Stimulated activated CD4-positive, alpha-beta T cell treated with anti-CD3 and anti-CD28 coated beads, TNF-alpha, amount 100 ng/mL, for 24 hours (primary cell): ENCODE measurements at regions not wholly inside any gene's neighbourhood (a gene's known extent, or its start where the extent isn't known, plus 50 kb on each side); places are given as distances from the start of the nearest gene placed in this dataset.

Source experiments
- DNase-seq, 3 experiments: peaks; one replicate each; pipeline ENCODE4 v3.0.0-alpha.2; 2020; ENCODE audit warnings: low read depth in 3 of 3

GRCh38 chr6:170135821-170136471 lies 154.9 kb downstream of the DLL1 start:
- DNase-seq: no peak

- DNase-seq: no peak
Observed at GRCh38 chr6:170135461-170135820, 155.4 kb downstream of the DLL1 start.

GRCh38 chr6:170134471-170135440 lies 156.1 kb downstream of the DLL1 start:
- no peak for DNase-seq

GRCh38 chr6:170134031-170134470 lies 156.8 kb downstream of the DLL1 start:
- DNase-seq: no peak

DNA sequence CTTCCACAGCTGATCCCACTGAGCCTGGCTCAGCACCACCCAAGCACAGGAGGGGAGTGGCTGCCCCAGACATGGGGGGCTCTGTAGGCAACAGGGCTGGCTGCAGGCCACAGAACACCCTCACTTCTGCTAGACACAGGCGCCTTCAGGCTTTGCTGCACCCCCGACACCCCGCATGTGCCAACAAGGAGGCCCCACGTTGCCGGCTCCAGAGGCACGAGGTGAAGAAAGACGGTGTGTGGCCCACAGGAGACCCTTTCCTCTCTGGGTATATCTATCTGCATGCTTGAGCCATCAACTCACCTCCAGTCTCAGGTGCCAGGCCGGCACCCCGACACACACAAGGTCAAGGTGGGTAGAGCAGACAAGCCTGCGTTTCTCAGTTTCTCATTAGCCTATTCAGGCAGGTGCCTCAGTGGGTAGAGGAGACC lies 158.3 kb downstream of the DLL1 start:
- no peak for DNase-seq

- no peak for DNase-seq
Observed at GRCh38 chr6:170132011-170132521, 158.8 kb downstream of the DLL1 start.

DNA sequence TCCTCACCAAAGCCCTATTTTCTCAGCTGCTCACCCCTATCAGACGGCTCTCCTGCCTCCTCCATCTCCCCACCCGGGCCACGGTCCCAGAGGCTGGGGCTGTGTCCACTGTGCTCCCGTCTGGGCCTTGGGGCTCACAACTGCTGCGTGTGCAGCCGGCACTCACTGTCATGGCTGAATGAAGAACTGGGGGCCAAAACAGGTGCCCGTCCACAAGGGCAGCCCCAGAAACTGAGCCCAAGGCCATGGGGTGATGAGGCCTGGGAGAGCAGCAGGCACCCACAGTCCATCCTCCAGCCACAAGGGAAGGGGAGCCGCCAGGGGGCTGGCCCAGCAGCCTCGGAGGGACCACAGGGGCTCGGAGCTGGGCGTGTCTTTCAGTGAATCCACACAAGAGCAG lies 159.5 kb downstream of the DLL1 start:
- DNase-seq: no peak

GRCh38 chr6:170130771-170131241 lies 160.1 kb downstream of the DLL1 start:
- no peak for DNase-seq

DNA sequence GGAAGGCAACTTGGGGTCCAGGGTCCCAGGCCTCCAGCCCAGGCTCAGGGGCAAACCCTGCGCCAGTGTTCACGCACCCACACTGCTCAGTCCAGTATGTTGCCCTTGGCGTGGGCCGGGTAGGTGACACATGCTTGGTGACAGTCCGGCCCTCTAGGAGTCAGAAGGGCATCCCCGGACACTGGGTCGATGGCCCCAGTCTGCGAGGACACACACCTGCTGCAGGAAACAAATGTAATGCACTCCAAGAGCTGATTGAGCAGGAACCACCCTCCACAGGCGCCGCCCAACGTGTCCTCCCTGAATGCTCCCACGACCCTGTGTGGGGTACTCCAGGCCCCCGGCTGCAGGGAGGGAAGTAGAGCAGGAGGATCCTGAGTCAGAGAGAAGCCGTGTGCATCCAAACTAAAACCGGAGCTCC lies 160.7 kb downstream of the DLL1 start:
- DNase-seq: no peak

GRCh38 chr6:170129691-170130171 lies 161.1 kb downstream of the DLL1 start:
- DNase-seq: no peak

DNA sequence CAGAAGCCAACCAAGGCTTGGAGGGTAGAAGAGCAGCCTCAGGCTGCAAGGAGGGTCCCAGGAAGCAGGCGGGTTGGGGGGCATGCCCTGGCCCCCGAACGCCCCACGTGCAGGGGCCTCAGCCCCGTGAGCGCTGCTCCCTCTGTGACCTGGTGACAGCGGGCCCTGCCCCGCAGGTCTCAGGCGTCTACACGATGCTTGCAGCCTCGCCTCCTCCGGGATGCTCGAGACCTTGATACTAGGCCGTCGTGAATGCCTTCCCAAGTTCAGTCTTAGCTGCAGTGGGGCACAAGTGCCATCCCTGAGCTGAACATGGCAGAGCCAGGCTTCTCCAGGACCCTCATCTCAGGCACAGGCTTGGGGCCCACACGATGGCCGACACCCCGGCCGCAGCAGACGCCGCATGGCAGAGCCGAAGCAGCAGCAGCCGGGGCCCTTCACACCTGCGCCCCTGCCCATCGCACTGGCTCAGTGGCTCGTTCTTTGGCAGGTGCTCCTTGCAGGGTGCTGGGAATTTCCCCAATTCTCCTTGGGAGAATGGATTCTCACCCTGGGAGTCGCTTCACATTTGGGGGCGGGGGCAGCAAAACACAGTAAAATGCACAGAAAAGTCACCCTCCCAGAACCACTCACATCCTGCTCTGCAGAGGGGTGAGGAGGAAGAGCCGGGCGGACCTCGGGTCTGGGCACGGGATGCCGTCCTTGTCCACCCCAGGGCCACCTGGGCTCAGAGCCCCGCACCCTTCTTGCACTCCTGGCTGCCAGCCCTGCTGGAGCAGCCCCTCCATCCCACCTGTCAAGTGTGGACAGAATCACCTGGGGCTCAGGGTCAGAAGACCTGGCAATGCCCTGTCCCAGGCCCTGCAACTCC lies 161.8 kb downstream of the DLL1 start:
- DNase-seq: no peak

- DNase-seq: no peak
Observed at GRCh38 chr6:170128346-170128745, 162.5 kb downstream of the DLL1 start.

GRCh38 chr6:170127151-170127550 lies 163.7 kb downstream of the DLL1 start:
- no peak for DNase-seq

DNA sequence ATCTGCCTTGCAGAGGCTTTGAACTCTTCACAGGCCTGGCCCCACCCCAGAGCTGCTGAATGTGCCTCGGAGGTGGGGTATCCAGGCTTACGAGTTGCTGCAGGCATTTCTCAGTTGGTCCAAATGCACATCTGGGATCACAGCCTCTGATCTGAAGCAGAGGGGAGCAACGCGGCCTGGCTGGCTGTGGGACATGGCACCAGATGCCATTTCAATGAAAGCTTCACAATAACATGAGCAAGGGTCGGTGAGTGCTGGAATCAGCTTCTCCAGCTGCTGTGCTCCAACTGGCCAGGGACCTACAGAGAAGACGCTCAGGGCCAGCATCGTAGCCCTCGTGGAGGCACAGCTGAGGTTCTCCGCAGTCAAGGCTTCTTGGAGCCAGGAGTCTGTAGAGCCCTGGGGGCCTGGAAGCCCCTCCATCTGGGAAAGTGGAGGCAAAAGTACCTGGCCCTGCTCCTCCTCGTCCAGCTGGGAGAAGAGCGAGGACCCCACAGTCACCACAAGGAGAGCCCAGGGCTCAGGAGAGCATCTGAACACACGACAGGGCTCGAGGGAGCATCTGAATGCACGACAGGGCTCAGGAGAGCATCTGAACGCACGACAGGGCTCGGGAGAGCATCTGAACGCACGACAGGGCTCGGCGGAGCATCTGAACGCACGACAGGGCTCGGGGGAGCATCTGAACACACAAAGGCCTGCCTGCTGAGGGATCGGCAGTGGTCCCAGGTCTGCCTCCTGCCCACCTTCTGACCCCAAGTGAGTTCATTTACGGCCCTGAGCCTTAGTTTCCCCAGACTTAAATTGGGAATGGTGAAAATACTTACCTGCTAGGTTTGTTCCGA lies 165.2 kb downstream of the DLL1 start:
- no peak for DNase-seq

DNA sequence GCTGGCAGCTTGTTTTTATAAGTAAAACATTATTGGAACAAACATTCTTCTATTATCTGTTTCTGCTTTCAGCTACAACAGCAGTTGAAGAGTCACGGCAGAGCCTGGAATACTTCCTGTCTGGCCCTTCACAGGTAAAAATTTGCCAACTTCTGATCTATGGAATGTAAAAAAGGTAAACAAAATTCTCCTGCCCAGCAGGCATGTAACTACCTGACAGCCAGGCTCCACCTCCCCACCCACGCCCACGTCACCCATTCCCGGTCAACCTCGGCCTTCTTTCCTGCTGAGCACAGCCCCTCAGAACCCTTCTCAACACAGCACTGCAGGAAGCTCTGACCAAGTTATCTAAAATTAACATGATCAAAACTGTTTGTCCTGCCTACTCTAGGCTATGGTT lies 166.0 kb downstream of the DLL1 start:
- DNase-seq: no peak

GRCh38 chr6:170124150-170124549 lies 166.7 kb downstream of the DLL1 start:
- no peak for DNase-seq

DNA sequence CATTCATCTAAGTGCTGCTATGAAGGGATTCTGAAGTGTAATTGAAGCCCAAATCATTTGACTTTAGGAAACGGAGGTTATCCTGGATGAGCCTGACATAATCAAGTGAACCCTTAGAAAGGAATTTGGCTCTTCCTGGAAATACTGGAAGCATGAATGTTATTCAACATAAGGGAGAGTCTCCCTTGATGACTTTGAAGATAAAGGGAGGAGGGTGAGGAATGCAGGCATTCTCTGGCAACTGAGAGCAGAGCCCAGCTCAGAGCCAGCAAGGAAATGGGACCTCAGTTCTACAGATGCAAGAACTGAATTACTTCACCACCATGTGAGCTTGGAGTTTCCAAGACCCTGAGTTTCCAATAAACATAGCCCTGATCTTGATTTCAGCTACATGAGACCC lies 168.2 kb downstream of the DLL1 start:
- DNase-seq: no peak

DNA sequence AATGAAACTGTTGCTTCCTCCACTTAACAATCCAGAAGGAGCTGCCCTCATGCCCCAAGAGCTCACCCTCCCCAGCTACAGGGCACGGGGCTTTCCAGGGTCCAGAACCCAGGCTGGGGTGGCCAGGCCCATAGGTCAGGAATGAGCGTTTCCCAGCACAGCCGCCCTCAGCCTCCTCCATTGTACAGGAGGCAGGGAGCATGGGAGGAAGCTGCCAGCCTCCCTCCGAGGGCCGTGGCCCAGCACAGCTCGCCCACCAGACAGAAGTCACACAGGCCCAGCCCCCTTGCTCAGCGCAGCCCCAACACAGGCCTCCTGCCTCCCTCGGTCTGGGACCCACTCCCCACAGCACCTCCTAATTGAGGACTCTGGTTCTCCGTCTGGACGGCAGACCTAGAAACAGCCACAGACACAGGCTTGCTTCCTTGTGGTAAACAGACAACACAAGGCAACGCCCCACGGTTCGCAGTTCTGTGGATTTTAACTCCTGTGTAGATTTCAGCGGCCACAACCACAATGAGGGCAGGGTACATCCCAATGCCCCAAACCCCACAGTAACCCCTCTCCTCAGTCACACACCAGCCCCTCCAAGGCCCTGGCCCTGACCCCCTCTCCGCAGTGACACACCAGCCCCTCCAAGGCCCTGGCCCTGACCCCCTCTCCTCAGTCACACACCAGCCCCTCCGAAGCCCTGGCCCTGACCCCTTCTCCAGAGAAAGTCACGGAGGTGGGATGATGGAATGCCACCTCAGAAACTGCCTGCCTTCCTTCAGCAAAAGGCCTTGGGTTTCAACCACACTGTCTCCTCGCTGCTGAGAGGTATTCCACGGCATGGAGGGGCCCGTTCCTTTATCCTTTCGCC lies 173.5 kb downstream of the DLL1 start:
- DNase-seq: no peak

- no peak for DNase-seq
Observed at GRCh38 chr6:170116636-170117035, 174.2 kb downstream of the DLL1 start.
